ENCODE measurements at regions not wholly inside any gene's neighbourhood (a gene's known extent, or its start where the extent isn't known, plus 50 kb on each side); places are given as distances from the start of the nearest gene placed in this dataset.
"Not testable (repeated sequence)": the region's sequence is repeated elsewhere in the genome, so short reads cannot be mapped to it uniquely, and the experiment has no call there.

GRCh38 chr16:72644911-72645310, 403.0 kb downstream of the ZFHX3 start:
- TF ChIP-seq POLR2A (IDR thresholded peaks at IDR 0.05; ENCODE audit: extremely low read depth, insufficient read length) = no peak
- TF ChIP-seq MYC (IDR thresholded peaks at IDR 0.05; ENCODE audit: low read depth, low read length) = no peak
- TF ChIP-seq CTCF (IDR thresholded peaks at IDR 0.05; ENCODE audit: low read depth, low read length) = no peak
- TF ChIP-seq, protein P1, sequence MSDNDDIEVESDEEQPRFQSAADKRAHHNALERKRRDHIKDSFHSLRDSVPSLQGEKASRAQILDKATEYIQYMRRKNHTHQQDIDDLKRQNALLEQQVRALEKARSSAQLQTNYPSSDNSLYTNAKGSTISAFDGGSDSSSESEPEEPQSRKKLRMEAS (IDR thresholded peaks at IDR 0.05; ENCODE audit: low read depth, low read length) = no peak
- no peak for DNase-seq (ENCODE audit: low read depth)
- no peak overlapping the region for H3K4me3 ChIP-seq (ENCODE audit: low read depth, low read length)

DNA sequence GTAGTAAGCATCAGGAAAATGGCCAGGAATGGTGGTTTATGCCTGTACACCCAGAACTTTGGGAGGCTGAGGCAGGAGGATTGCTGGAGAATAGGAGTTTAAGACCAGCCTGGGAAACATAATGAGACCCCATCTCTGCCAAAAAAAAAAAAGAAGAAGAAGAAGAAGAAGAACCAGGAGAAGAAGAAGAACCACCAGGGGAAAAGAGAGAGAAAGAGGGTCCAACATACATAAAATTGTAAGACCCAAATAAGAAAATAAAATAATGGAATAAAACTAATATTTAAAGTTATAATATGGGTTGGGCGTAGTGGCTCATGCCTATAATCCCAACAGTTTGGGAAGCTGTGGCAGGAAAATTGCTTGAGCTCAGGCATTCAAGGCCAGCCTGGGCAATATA, 408.4 kb downstream of the ZFHX3 start:
- H3K4me3 ChIP-seq (ENCODE audit: low read depth, low read length) = no peak overlapping the region
- no peak for DNase-seq (ENCODE audit: low read depth)
- TF ChIP-seq CTCF (IDR thresholded peaks at IDR 0.05; ENCODE audit: low read depth, low read length) (no peak), POLR2A (IDR thresholded peaks at IDR 0.05; ENCODE audit: extremely low read depth, insufficient read length) (no peak), MYC (IDR thresholded peaks at IDR 0.05; ENCODE audit: low read depth, low read length) (no peak)
- TF ChIP-seq, protein P1 (IDR thresholded peaks at IDR 0.05; ENCODE audit: low read depth, low read length) = no peak

DNA sequence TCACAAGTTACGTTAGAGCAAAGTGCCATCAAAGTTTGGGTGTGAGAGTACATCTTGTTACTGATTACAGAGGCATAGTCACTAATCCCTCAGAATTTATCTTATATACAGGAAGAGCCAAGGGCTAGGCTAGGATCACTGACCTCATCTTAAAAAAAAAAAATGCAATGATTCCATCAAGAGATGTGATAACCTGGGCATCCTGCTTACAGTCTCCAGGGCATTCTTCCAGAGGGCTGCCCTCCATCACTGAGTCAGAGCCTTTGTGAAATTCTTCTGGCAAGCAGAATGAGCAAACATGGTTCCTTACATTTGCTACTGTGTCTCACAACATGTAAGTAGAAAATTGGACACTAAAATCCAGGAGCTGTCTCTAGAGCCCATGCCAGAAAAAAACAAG, 410.6 kb downstream of the ZFHX3 start:
- no peak overlapping the region for H3K4me3 ChIP-seq (ENCODE audit: low read depth, low read length)
- no peak for TF ChIP-seq MYC (IDR thresholded peaks at IDR 0.05; ENCODE audit: low read depth, low read length)
- TF ChIP-seq POLR2A (IDR thresholded peaks at IDR 0.05; ENCODE audit: extremely low read depth, insufficient read length) = no peak
- no peak for TF ChIP-seq CTCF (IDR thresholded peaks at IDR 0.05; ENCODE audit: low read depth, low read length)
- no peak for DNase-seq (ENCODE audit: low read depth)

DNA sequence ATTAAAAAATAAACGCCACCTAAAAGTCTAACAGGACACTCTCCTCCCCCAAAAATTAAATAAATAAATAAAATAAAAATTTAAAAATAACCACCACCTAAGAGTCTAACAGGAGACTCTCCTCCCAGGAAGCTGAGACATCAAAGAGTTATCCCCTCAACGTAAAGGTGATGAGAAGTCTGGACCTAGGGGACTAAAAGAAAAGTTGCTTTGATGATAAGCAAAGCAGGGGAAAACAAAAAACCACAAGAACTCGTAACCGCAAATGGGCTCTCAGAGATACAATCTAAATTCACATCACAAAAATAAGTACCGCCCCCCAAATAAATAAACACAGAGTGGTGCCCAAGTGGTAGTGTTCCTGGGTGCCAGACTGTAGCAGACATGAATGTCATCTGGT, 412.2 kb downstream of the ZFHX3 start:
- no peak overlapping the region for H3K4me3 ChIP-seq (ENCODE audit: low read depth, low read length)
- no peak for DNase-seq (ENCODE audit: low read depth)
- TF ChIP-seq MYC (IDR thresholded peaks at IDR 0.05; ENCODE audit: low read depth, low read length) = no peak

GRCh38 chr16:72635104-72635503, 412.8 kb downstream of the ZFHX3 start:
- H3K4me3 ChIP-seq (ENCODE audit: low read depth, low read length) = no peak overlapping the region
- TF ChIP-seq MYC (IDR thresholded peaks at IDR 0.05; ENCODE audit: low read depth, low read length) = no peak
- TF ChIP-seq, protein P1 (IDR thresholded peaks at IDR 0.05; ENCODE audit: low read depth, low read length) = no peak
- TF ChIP-seq POLR2A (IDR thresholded peaks at IDR 0.05; ENCODE audit: extremely low read depth, insufficient read length) = no peak
- TF ChIP-seq CTCF (IDR thresholded peaks at IDR 0.05; ENCODE audit: low read depth, low read length) = no peak
- DNase-seq (ENCODE audit: low read depth) = no peak

DNA sequence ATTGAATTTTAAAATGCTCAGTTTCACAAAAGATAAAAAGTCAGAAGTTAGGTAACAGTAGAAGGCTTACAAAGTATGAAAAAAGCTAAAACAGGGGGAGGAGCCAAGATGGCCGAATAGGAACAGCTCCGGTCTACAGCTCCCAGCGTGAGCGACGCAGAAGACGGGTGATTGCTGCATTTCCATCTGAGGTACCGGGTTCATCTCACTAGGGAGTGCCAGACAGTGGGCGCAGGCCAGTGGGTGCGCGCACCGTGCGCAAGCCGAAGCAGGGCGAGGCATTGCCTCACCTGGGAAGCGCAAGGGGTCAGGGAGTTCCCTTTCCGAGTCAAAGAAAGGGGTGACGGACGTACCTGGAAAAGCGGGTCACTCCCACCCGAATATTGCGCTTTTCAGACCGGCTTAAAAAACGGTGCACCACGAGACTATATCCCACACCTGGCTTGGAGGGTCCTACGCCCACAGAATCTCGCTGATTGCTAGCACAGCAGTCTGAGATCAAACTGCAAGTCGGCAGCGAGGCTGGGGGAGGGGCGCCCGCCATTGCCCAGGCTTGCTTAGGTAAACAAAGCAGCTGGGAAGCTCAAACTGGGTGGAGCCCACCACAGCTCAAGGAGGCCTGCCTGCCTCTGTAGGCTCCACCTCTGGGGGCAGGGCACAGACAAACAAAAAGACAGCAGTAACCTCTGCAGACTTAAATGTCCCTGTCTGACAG, 420.6 kb downstream of the ZFHX3 start:
- H3K4me3 ChIP-seq (ENCODE audit: low read depth, low read length); DNase-seq (ENCODE audit: low read depth): not testable (repeated sequence)

- TF ChIP-seq MYC (IDR thresholded peaks at IDR 0.05; ENCODE audit: low read depth, low read length) (no peak), POLR2A (IDR thresholded peaks at IDR 0.05; ENCODE audit: extremely low read depth, insufficient read length) (no peak), CTCF (IDR thresholded peaks at IDR 0.05; ENCODE audit: low read depth, low read length) (no peak)
- TF ChIP-seq, protein P1 (IDR thresholded peaks at IDR 0.05; ENCODE audit: low read depth, low read length) = no peak
- DNase-seq (ENCODE audit: low read depth) = no peak
- H3K4me3 ChIP-seq (ENCODE audit: low read depth, low read length) = no peak overlapping the region
Observed at GRCh38 chr16:72626623-72627022, 421.3 kb downstream of the ZFHX3 start.
